ENCODE measurements at regions not wholly inside any gene's neighbourhood (a gene's known extent, or its start where the extent isn't known, plus 50 kb on each side); places are given as distances from the start of the nearest gene placed in this dataset.

GRCh38 chr7:68324621-68325020, 1273.7 kb upstream of the AUTS2 start:
- Histone ChIP-seq H3K4me1 (replicated peaks in 1 of 4; ENCODE audit: control insufficient read depth in 3 of 4, insufficient read depth in 4 of 4, low read length in 3 of 4) (peaks cover 0 to 7% (median 3%) of the 10 kb centered on the region in 4 experiments; a peak in 2 of 7 replicates), H3K27me3 (replicated peaks in 1 of 4; ENCODE audit: control insufficient read depth in 3 of 4, extremely low read depth in 1 of 4, insufficient read depth in 3 of 4, low read length in 3 of 4) (no peaks in the 10 kb centered on the region), H3K4me3 (ENCODE audit: extremely low read depth in 1 of 4, insufficient read depth in 2 of 4, low read depth in 3 of 4, low read length in 4 of 4) (no peak overlapping the region), H2BK5ac (ENCODE audit: low read depth, low read length) (no peak overlapping the region), H2AK5ac (ENCODE audit: low read depth, low read length) (no peak overlapping the region), H3K79me2 (ENCODE audit: control insufficient read depth in 1 of 2, insufficient read depth in 2 of 2, low read length in 2 of 2) (no peaks in the 10 kb centered on the region), H2AFZ (ENCODE audit: low read length) (no peak overlapping the region), H3K14ac (ENCODE audit: insufficient read length) (no peak overlapping the region), H4K8ac (ENCODE audit: extremely low read depth, insufficient read depth, low read length) (no peak overlapping the region), H3K23me2 (ENCODE audit: low read depth, low read length) (no peaks in the 10 kb centered on the region), H4K5ac (ENCODE audit: insufficient read length, low read depth, low read length) (no peak overlapping the region), H3K4me2 (ENCODE audit: insufficient read depth in 1 of 2, low read depth in 2 of 2, low read length in 2 of 2) (no peak overlapping the region), H3K9me3 (ENCODE audit: insufficient read depth in 2 of 2, low read depth in 1 of 2, low read length in 1 of 2) (peaks cover 0 to 9% of the 10 kb centered on the region in 2 experiments; a peak in 1 of 4 replicates), H3K9ac (replicated peaks in 1 of 4; ENCODE audit: extremely low read depth in 1 of 4, low read depth in 3 of 4, low read length in 3 of 4) (no peak overlapping the region), H3K56ac (replicated peaks; ENCODE audit: insufficient read length, low read depth, low read length) (no peak overlapping the region), H3K79me1 (ENCODE audit: low read depth, low read length) (no peaks in the 10 kb centered on the region), H2BK120ac (replicated peaks; ENCODE audit: low read depth, low read length) (no peak overlapping the region), H3K23ac (ENCODE audit: insufficient read length) (no peak overlapping the region), H2BK20ac (ENCODE audit: low read length) (no peak overlapping the region), H3K27ac (ENCODE audit: low read depth, low read length) (no peak overlapping the region), H4K20me1 (replicated peaks in 1 of 2; ENCODE audit: control insufficient read depth in 1 of 2, insufficient read depth in 2 of 2, low read length in 2 of 2) (no peaks in the 10 kb centered on the region), H3K18ac (ENCODE audit: extremely low read depth, low read length) (no peak overlapping the region), H2BK12ac (ENCODE audit: low read depth, low read length) (no peak overlapping the region), H4K91ac (replicated peaks; ENCODE audit: insufficient read length, low read length) (no peak overlapping the region), H3K36me3 (ENCODE audit: control insufficient read depth in 2 of 4, insufficient read depth in 4 of 4, low read length in 3 of 4) (no peaks in the 10 kb centered on the region; a peak in 1 of 8 replicates), H3K4ac (replicated peaks; ENCODE audit: insufficient read length, low read depth, low read length) (no peak overlapping the region), H2BK15ac (ENCODE audit: low read length) (no peak overlapping the region)
- ChIA-PET POLR2A (ENCODE audit: partially characterized antibody) (no interaction called here), CTCF (ENCODE audit: partially characterized antibody) (interaction anchor here (1.4 kb wide), 1 partner anchor 14 kb away, joined by 3 read pairs; no protein-coding TSS in a partner anchor)
- no peak for TF ChIP-seq RBBP5 (IDR thresholded peaks at IDR 0.05; ENCODE audit: borderline replicate concordance, low read depth, low read length)
- no peak for TF ChIP-seq SIRT6 (IDR thresholded peaks at IDR 0.05; ENCODE audit: low read length)
- no peak for TF ChIP-seq SP2 (IDR thresholded peaks at IDR 0.05; ENCODE audit: low read length)
- TF ChIP-seq SRF (IDR thresholded peaks at IDR 0.05; ENCODE audit: low read depth, low read length), result no peak
- TF ChIP-seq PHF8 (conservative IDR thresholded peaks at IDR 0.05; ENCODE audit: low read depth, low read length), result no peak
- no peak for TF ChIP-seq HDAC6 (IDR thresholded peaks at IDR 0.05; ENCODE audit: low read depth, low read length)
- TF ChIP-seq TAF7 (optimal IDR thresholded peaks at IDR 0.05; ENCODE audit: borderline replicate concordance, low read depth, low read length), result no peak
- no peak for TF ChIP-seq ZNF274 (IDR thresholded peaks at IDR 0.05; ENCODE audit: borderline replicate concordance, extremely low read depth, low read length)
- no peak for TF ChIP-seq E2F6 (IDR thresholded peaks at IDR 0.05)
- no peak for TF ChIP-seq POLR2A (IDR thresholded peaks at IDR 0.05; ENCODE audit: control extremely low read depth in 1 of 2, low read depth in 2 of 2, low read length in 2 of 2)
- TF ChIP-seq, protein P1, sequence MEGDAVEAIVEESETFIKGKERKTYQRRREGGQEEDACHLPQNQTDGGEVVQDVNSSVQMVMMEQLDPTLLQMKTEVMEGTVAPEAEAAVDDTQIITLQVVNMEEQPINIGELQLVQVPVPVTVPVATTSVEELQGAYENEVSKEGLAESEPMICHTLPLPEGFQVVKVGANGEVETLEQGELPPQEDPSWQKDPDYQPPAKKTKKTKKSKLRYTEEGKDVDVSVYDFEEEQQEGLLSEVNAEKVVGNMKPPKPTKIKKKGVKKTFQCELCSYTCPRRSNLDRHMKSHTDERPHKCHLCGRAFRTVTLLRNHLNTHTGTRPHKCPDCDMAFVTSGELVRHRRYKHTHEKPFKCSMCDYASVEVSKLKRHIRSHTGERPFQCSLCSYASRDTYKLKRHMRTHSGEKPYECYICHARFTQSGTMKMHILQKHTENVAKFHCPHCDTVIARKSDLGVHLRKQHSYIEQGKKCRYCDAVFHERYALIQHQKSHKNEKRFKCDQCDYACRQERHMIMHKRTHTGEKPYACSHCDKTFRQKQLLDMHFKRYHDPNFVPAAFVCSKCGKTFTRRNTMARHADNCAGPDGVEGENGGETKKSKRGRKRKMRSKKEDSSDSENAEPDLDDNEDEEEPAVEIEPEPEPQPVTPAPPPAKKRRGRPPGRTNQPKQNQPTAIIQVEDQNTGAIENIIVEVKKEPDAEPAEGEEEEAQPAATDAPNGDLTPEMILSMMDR (IDR thresholded peaks at IDR 0.05; ENCODE audit: control extremely low read depth in 1 of 3, insufficient read depth in 1 of 3, low read depth in 1 of 3, low read length in 3 of 3), result no peak
- TF ChIP-seq SIN3A (conservative IDR thresholded peaks at IDR 0.05 in 1 of 2, IDR thresholded peaks at IDR 0.05 in 1 of 2; ENCODE audit: low read depth in 1 of 2, low read length in 2 of 2), result no peak
- FAIRE-seq (no peak), DNase-seq (ENCODE audit: low read depth in 1 of 2, low spot score in 2 of 2) (no peak)
- WGBS, 2 experiments (ENCODE audit: extremely low coverage in 1 of 2, insufficient coverage in 1 of 2, insufficient read length in 1 of 2, insufficient replicate concordance in 2 of 2, low coverage in 1 of 2, low lambda C conversion rate in 2 of 2, missing lambda C conversion rate in 1 of 2), result 91% methylated on average over 6 of the region's 6 CpGs; no CpG with 5 or more reads in 1 of the 2 experiments

Measured in H1 (cell line).